ENCODE measurements at regions not wholly inside any gene's neighbourhood (a gene's known extent, or its start where the extent isn't known, plus 50 kb on each side); places are given as distances from the start of the nearest gene placed in this dataset.
A peak's percentile ranks its signal among the peaks of the same experiment; 100 is the strongest.

DNA sequence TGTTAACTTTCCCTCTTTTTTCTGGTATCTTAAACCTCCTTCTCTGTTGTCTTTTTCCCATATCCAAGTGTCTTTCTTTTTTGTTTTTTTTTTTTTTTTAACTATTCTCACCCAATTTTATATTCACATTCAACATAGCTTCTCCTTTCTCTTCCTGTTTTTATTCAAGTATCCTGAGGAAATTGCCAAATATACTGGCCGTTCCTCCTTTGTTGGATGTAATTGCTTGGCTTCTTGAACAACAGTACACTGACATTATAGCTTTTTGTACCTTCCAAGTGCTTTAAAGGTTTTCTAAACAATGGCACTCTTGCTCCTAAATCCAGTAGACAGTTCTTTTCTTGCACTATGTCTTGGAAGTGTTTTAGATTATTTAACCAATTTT, 1146.8 kb downstream of the MAT2B start:
- no peak for DNase-seq (ENCODE audit: low spot score)
- TF ChIP-seq, protein P1, sequence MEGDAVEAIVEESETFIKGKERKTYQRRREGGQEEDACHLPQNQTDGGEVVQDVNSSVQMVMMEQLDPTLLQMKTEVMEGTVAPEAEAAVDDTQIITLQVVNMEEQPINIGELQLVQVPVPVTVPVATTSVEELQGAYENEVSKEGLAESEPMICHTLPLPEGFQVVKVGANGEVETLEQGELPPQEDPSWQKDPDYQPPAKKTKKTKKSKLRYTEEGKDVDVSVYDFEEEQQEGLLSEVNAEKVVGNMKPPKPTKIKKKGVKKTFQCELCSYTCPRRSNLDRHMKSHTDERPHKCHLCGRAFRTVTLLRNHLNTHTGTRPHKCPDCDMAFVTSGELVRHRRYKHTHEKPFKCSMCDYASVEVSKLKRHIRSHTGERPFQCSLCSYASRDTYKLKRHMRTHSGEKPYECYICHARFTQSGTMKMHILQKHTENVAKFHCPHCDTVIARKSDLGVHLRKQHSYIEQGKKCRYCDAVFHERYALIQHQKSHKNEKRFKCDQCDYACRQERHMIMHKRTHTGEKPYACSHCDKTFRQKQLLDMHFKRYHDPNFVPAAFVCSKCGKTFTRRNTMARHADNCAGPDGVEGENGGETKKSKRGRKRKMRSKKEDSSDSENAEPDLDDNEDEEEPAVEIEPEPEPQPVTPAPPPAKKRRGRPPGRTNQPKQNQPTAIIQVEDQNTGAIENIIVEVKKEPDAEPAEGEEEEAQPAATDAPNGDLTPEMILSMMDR (IDR thresholded peaks at IDR 0.05; ENCODE audit: extremely low read depth, insufficient read depth, missing control alignments): no peak
- in situ Hi-C loops (cut with MboI; ENCODE audit: low pct_unique_long_range_greater_than_20kb, low sequenced_read_pairs, unreplicated experiment): no loop called here

DNA sequence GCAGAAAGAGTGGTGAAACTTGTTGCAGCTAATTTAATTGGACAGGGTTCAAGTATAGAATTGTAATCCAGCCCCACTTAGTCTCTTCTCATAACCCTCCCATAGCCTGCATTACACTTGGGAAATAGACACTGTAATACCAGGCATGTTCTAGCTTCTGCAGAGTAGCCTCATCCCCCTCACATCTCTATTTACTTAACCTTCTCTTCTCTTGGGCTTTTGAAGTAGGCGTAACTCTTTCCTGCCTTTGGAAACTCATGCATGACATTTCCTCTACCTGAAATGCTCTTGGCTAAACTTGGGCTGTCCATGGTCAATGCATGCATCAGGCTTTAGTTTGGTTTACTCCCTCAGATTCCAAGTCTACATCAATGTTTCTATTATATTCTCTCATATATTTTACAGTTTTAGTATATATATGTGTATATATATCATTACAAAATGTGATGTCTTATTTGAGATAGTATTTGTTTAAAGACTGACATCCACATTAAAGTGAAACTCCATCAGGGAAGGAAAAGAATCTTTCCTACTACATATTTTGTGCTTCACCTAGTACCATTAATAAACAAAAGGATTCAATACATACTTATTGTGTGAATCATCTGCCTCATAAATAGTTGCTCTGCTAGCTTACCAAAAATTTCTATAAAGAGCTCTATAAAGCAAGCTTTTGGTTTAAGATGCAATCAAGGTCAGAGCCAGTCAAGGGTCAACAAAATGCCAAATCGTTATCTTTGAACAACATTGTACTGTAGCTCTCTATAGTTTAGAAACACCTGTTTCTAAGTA, 1158.0 kb downstream of the MAT2B start:
- TF ChIP-seq, protein P1 (IDR thresholded peaks at IDR 0.05; ENCODE audit: extremely low read depth, insufficient read depth, missing control alignments): no peak
- no peak for DNase-seq (ENCODE audit: low spot score)
- in situ Hi-C loops (cut with MboI; ENCODE audit: low pct_unique_long_range_greater_than_20kb, low sequenced_read_pairs, unreplicated experiment): no loop called here

DNA sequence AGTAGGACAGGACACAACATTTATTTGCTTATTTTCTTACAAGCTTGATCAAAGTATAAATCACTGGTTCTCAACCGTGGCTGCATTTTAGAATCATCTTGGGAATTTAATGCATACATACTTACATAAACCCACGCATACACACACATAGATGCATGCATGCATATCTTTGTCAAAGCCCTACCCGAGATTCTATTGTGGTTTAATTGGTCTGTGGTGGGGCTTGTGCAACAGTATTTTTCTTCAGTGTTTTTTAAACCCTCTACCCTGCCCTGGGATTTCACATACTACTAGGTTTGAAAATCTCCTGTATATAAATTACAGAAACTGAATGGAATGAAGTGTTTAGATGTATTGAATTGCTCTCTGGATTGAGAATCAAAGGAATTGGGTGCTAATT, 1166.2 kb downstream of the MAT2B start:
- in situ Hi-C loops (cut with MboI; ENCODE audit: low pct_unique_long_range_greater_than_20kb, low sequenced_read_pairs, unreplicated experiment): no loop called here
- TF ChIP-seq, protein P1 (IDR thresholded peaks at IDR 0.05; ENCODE audit: extremely low read depth, insufficient read depth, missing control alignments): no peak
- DNase-seq (ENCODE audit: low spot score): no peak

DNA sequence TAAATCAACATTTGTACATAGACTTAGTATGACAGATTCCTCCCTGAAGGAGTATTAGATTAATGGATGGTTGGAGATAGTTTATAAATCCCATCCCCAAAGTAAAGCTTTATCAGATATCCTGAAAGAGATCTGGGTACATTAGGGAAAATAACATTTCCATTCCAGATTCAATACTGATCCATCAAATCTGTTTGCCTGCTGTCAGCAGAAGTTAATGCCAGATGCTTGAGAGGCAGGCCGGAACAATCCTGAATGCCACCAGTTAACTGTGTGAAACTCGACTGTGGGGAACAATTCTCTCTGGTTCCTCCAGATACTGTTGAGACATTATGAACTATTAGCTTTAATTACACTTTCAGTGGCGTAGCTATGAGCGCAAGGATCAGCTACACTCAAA, 1166.8 kb downstream of the MAT2B start:
- TF ChIP-seq, protein P1 (IDR thresholded peaks at IDR 0.05; ENCODE audit: extremely low read depth, insufficient read depth, missing control alignments): no peak
- in situ Hi-C loops (cut with MboI; ENCODE audit: low pct_unique_long_range_greater_than_20kb, low sequenced_read_pairs, unreplicated experiment): no loop called here
- no peak for DNase-seq (ENCODE audit: low spot score)

- TF ChIP-seq, protein P1 (IDR thresholded peaks at IDR 0.05; ENCODE audit: extremely low read depth, insufficient read depth, missing control alignments): peak; percentile 24
- no peak for DNase-seq (ENCODE audit: low spot score)
- in situ Hi-C loops (cut with MboI; ENCODE audit: low pct_unique_long_range_greater_than_20kb, low sequenced_read_pairs, unreplicated experiment): no loop called here
Observed at GRCh38 chr5:164672931-164673694, 1167.7 kb downstream of the MAT2B start.

DNA sequence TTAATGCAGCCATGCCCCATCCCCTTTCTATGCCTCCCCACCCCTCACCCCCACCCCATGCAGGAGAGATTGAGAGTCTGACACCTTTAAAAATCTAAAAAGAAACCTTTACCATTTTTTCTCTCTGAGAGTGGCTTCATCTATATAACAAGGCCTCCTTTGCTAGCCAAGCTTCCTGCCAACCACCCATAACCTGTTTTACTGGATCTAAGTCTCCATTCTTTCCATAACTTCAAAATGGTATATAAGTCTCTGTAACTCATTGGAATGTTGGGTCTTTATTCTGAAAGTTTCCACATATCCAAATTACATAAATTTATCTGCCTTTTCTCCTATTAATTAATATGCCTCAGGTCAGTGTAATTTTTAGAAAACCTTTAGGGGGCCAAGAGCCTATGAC, 1174.0 kb downstream of the MAT2B start:
- no peak for DNase-seq (ENCODE audit: low spot score)
- TF ChIP-seq, protein P1 (IDR thresholded peaks at IDR 0.05; ENCODE audit: extremely low read depth, insufficient read depth, missing control alignments): no peak
- in situ Hi-C loops (cut with MboI; ENCODE audit: low pct_unique_long_range_greater_than_20kb, low sequenced_read_pairs, unreplicated experiment): no loop called here
